Left ventricle myocardium inferior (tissue), 1 donor: ENCODE measurements at regions not wholly inside any gene's neighbourhood (a gene's known extent, or its start where the extent isn't known, plus 50 kb on each side); places are given as distances from the start of the nearest gene placed in this dataset.

Experiments
- DNase-seq: peaks from one replicate; pipeline ENCODE4 v3.0.0-alpha.2; 2020
- H3K27ac ChIP-seq: fragments of 200-600 bp; replicated peaks from 2 replicates; pipeline ENCODE4 v1.8.0; 2021
- H3K27me3 ChIP-seq: fragments of 200-600 bp; 2 replicates; pipeline ENCODE4 v1.8.0; 2021; ENCODE audit warnings: low read depth
- H3K36me3 ChIP-seq: fragments of 200-600 bp; 2 replicates; pipeline ENCODE4 v1.8.0; 2021
- H3K4me1 ChIP-seq: fragments of 200-600 bp; 2 replicates; pipeline ENCODE4 v1.8.0; 2021
- H3K4me3 ChIP-seq: fragments of 200-600 bp; 2 replicates; pipeline ENCODE4 v1.8.0; 2021; ENCODE audit warnings: mild to moderate bottlenecking, moderate library complexity
- H3K9me3 ChIP-seq: fragments of 200-600 bp; replicated peaks from 2 replicates; pipeline ENCODE4 v1.8.0; 2021
- CTCF ChIP-seq: fragments of 200-600 bp; IDR thresholded peaks from 2 replicates; pipeline ENCODE4 v1.8.0; 2021; ENCODE audit warnings: antibody characterized with exemption, mild to moderate bottlenecking, borderline replicate concordance
- intact Hi-C: fragments of 100-400 bp; cut with micrococcal nuclease; formaldehyde crosslinking; loops from one replicate; pipeline ENCODE4 v1.11.0; 2022
- donor health status: DM: no; HTN: yes; CAD: no; lungs with severe emphysema.

- no peak for DNase-seq
- Histone ChIP-seq H3K4me1 (no peaks in the 10 kb centered on the region), H3K27me3 (peaks cover 34% of the 10 kb centered on the region), H3K27ac (no peak overlapping the region), H3K36me3 (no peaks in the 10 kb centered on the region), H3K4me3 (no peak overlapping the region), H3K9me3 (no peaks in the 10 kb centered on the region)
- no peak for TF ChIP-seq CTCF
- intact Hi-C loops: no loop called here
These were observed 115.2 kb downstream of the IRX5 start for GRCh38 chr16:55045756-55046460.

GRCh38 chr16:55046513-55046912, 115.8 kb downstream of the IRX5 start:
- Histone ChIP-seq H3K27ac (no peak overlapping the region), H3K4me3 (no peak overlapping the region), H3K27me3 (peaks cover 29% of the 10 kb centered on the region), H3K9me3 (no peaks in the 10 kb centered on the region), H3K36me3 (no peaks in the 10 kb centered on the region), H3K4me1 (no peaks in the 10 kb centered on the region)
- DNase-seq: no peak
- intact Hi-C loops: no loop called here
- TF ChIP-seq CTCF: no peak

GRCh38 chr16:55046916-55047315, 116.3 kb downstream of the IRX5 start:
- Histone ChIP-seq H3K27ac (no peak overlapping the region), H3K27me3 (peaks cover 29% of the 10 kb centered on the region), H3K4me1 (no peaks in the 10 kb centered on the region), H3K9me3 (no peaks in the 10 kb centered on the region), H3K4me3 (no peak overlapping the region), H3K36me3 (no peaks in the 10 kb centered on the region)
- DNase-seq: no peak
- TF ChIP-seq CTCF: no peak
- intact Hi-C loops: no loop called here

GRCh38 chr16:55047331-55047730, 116.7 kb downstream of the IRX5 start:
- no peaks in the 10 kb centered on the region for H3K4me1 ChIP-seq
- TF ChIP-seq CTCF: no peak
- H3K36me3 ChIP-seq: no peaks in the 10 kb centered on the region
- H3K27ac ChIP-seq: no peak overlapping the region
- H3K27me3 ChIP-seq: peaks cover 28% of the 10 kb centered on the region
- intact Hi-C loops: no loop called here
- H3K9me3 ChIP-seq: no peaks in the 10 kb centered on the region
- H3K4me3 ChIP-seq: no peak overlapping the region
- DNase-seq: no peak

- H3K27me3 ChIP-seq: peaks cover 28% of the 10 kb centered on the region
- no peaks in the 10 kb centered on the region for H3K9me3 ChIP-seq
- intact Hi-C loops: no loop called here
- no peak overlapping the region for H3K27ac ChIP-seq
- H3K4me1 ChIP-seq: no peaks in the 10 kb centered on the region
- no peaks in the 10 kb centered on the region for H3K36me3 ChIP-seq
- TF ChIP-seq CTCF: no peak
- no peak overlapping the region for H3K4me3 ChIP-seq
- DNase-seq: no peak
These were observed 117.3 kb downstream of the IRX5 start for GRCh38 chr16:55047903-55048497.
